SK-N-MC (cell line): ENCODE measurements at regions not wholly inside any gene's neighbourhood (a gene's known extent, or its start where the extent isn't known, plus 50 kb on each side); places are given as distances from the start of the nearest gene placed in this dataset.
A peak's percentile ranks its signal among the peaks of the same experiment; 100 is the strongest.

Experiments
- DNase-seq: peaks from one replicate; pipeline ENCODE4 v3.0.0-alpha.2; 2011; ENCODE audit warnings: low read depth, low spot score
- H3K27ac ChIP-seq: fragments of 200-600 bp; sonication (generic); 2 replicates; pipeline ENCODE4 v1.5.1; 2016; ENCODE audit warnings: mixed run types
- H3K36me3 ChIP-seq: fragments of 200-600 bp; sonication (generic); 2 replicates; pipeline ENCODE4 v1.6.1; 2017; ENCODE audit warnings: antibody characterized with exemption, low read length, mixed read lengths; ENCODE audit not compliant: insufficient read depth
- H3K4me3 ChIP-seq: fragments of 200-600 bp; sonication (generic); 2 replicates; pipeline ENCODE4 v1.5.1; 2016
- H3K9ac ChIP-seq: fragments of 200-600 bp; sonication (generic); 2 replicates; pipeline ENCODE4 v1.8.0; 2017; ENCODE audit warnings: mixed run types, mixed read lengths; ENCODE audit not compliant: insufficient read length
- H3K9me3 ChIP-seq: fragments of 200-600 bp; sonication (generic); 2 replicates; pipeline ENCODE4 v1.6.1; 2017; ENCODE audit warnings: low read depth, mild to moderate bottlenecking, antibody characterized with exemption, low read length, moderate library complexity, mixed read lengths
- EZH2 ChIP-seq: fragments of 200-600 bp; sonication (generic); IDR thresholded peaks from one replicate; pipeline ENCODE4 v1.6.1; 2017; ENCODE audit warnings: antibody characterized with exemption
- FOXP2 ChIP-seq: optimal IDR thresholded peaks from 2 replicates; pipeline ENCODE3; 2011; ENCODE audit warnings: mild to moderate bottlenecking, moderate library complexity; ENCODE audit not compliant: insufficient read depth; ENCODE audit errors: extremely low read length, control extremely low read depth
- POLR2AphosphoS5 ChIP-seq: IDR thresholded peaks from 2 replicates; pipeline ENCODE4 v1.6.1; 2012; ENCODE audit warnings: mild to moderate bottlenecking, low read depth, low read length, borderline replicate concordance

GRCh38 chrX:46447384-46447783 is 97.8 kb downstream of the ZNF674 start:
- Histone ChIP-seq H3K4me3 (peak overlapping the region; percentile 90), H3K9me3 (no peaks in the 10 kb centered on the region), H3K27ac (no peak overlapping the region), H3K36me3 (peaks cover 3% of the 10 kb centered on the region; the same call in 1 of the 2 replicates), H3K9ac (peak overlapping the region; percentile 94)
- TF ChIP-seq POLR2AphosphoS5 (no peak), EZH2 (no peak), FOXP2 (no peak)
- DNase-seq: no peak

- Histone ChIP-seq H3K27ac (0 out of 2 replicates have a peak overlapping the region, but pooled peaks have one; percentile 68), H3K4me3 (peak overlapping the region; percentile 90), H3K36me3 (peaks cover 3% of the 10 kb centered on the region; the same call in 1 of the 2 replicates), H3K9ac (peak overlapping the region; percentile 94), H3K9me3 (no peaks in the 10 kb centered on the region)
- TF ChIP-seq EZH2 (no peak), POLR2AphosphoS5 (peak; percentile 82)
- no peak for DNase-seq
Observed at GRCh38 chrX:46446727-46447378, 98.4 kb downstream of the ZNF674 start.

GRCh38 chrX:46444011-46444410 is 101.2 kb downstream of the ZNF674 start:
- no peak overlapping the region for H3K4me3 ChIP-seq
- no peaks in the 10 kb centered on the region for H3K36me3 ChIP-seq
- DNase-seq: no peak
- no peak overlapping the region for H3K9ac ChIP-seq
- no peaks in the 10 kb centered on the region for H3K9me3 ChIP-seq
- no peak overlapping the region for H3K27ac ChIP-seq
- TF ChIP-seq EZH2 (no peak), FOXP2 (no peak)

- no peaks in the 10 kb centered on the region for H3K9me3 ChIP-seq
- no peaks in the 10 kb centered on the region for H3K36me3 ChIP-seq
- no peak for DNase-seq
- no peak for TF ChIP-seq EZH2
- no peak for TF ChIP-seq FOXP2
- TF ChIP-seq POLR2AphosphoS5: no peak
- no peak overlapping the region for H3K4me3 ChIP-seq
- H3K27ac ChIP-seq: no peak overlapping the region
- H3K9ac ChIP-seq: no peak overlapping the region
Observed at GRCh38 chrX:46436744-46437143, 108.5 kb downstream of the ZNF674 start.

- TF ChIP-seq FOXP2 (no peak), EZH2 (no peak), POLR2AphosphoS5 (no peak)
- no peak overlapping the region for H3K4me3 ChIP-seq
- H3K27ac ChIP-seq: no peak overlapping the region
- H3K9ac ChIP-seq: no peak overlapping the region
- H3K36me3 ChIP-seq: no peaks in the 10 kb centered on the region
- H3K9me3 ChIP-seq: no peaks in the 10 kb centered on the region
- DNase-seq: no peak
Observed at GRCh38 chrX:46433892-46434291, 111.3 kb downstream of the ZNF674 start.

- H3K4me3 ChIP-seq: no peak overlapping the region
- DNase-seq: peak; percentile 57
- no peaks in the 10 kb centered on the region for H3K9me3 ChIP-seq
- H3K9ac ChIP-seq: peak overlapping the region; percentile 35
- peak overlapping the region; percentile 64 for H3K27ac ChIP-seq
- TF ChIP-seq POLR2AphosphoS5 (no peak), EZH2 (no peak), FOXP2 (no peak)
- H3K36me3 ChIP-seq: no peaks in the 10 kb centered on the region
Observed at GRCh38 chrX:46408553-46409407, 136.4 kb downstream of the ZNF674 start.

GRCh38 chrX:46407753-46408130 is 137.5 kb downstream of the ZNF674 start:
- no peaks in the 10 kb centered on the region for H3K9me3 ChIP-seq
- no peaks in the 10 kb centered on the region for H3K36me3 ChIP-seq
- H3K27ac ChIP-seq: peak overlapping the region; percentile 67; the same call in 1 of the 2 replicates
- no peak for DNase-seq
- H3K9ac ChIP-seq: no peak overlapping the region
- TF ChIP-seq POLR2AphosphoS5: no peak
- no peak for TF ChIP-seq FOXP2
- TF ChIP-seq EZH2: no peak
- H3K4me3 ChIP-seq: no peak overlapping the region

- Histone ChIP-seq H3K27ac (peak overlapping the region; percentile 67; the same call in 1 of the 2 replicates), H3K4me3 (0 out of 2 replicates have a peak overlapping the region, but pooled peaks have one; percentile 22), H3K9ac (no peak overlapping the region), H3K9me3 (no peaks in the 10 kb centered on the region), H3K36me3 (no peaks in the 10 kb centered on the region)
- DNase-seq: peak; percentile 26
- TF ChIP-seq POLR2AphosphoS5 (no peak), EZH2 (no peak), FOXP2 (no peak)
Observed at GRCh38 chrX:46407036-46407752, 138.0 kb downstream of the ZNF674 start.
